ENCODE measurements at regions not wholly inside any gene's neighbourhood (a gene's known extent, or its start where the extent isn't known, plus 50 kb on each side); places are given as distances from the start of the nearest gene placed in this dataset.
"Not testable (repeated sequence)": the region's sequence is repeated elsewhere in the genome, so short reads cannot be mapped to it uniquely, and the experiment has no call there.

- DNase-seq = no peak
Observed at GRCh38 chr6:139985236-139985815, 610.9 kb upstream of the CITED2 start.

- no peak for DNase-seq
Observed at GRCh38 chr6:139984317-139984716, 609.9 kb upstream of the CITED2 start.

GRCh38 chr6:139983555-139984276 lies 609.3 kb upstream of the CITED2 start:
- no peak for DNase-seq

- DNase-seq = no peak
Observed at GRCh38 chr6:139982652-139983295, 608.3 kb upstream of the CITED2 start.

- DNase-seq = no peak
Observed at GRCh38 chr6:139982195-139982594, 607.7 kb upstream of the CITED2 start.

GRCh38 chr6:139981768-139982181 lies 607.3 kb upstream of the CITED2 start:
- no peak for DNase-seq

GRCh38 chr6:139981066-139981624 lies 606.7 kb upstream of the CITED2 start:
- DNase-seq = no peak

- not testable (repeated sequence) for DNase-seq
Observed at GRCh38 chr6:139980631-139981030, 606.2 kb upstream of the CITED2 start.

- no peak for DNase-seq
Observed at GRCh38 chr6:139979021-139979725, 604.7 kb upstream of the CITED2 start.

GRCh38 chr6:139977887-139978332 lies 603.5 kb upstream of the CITED2 start:
- DNase-seq = no peak

GRCh38 chr6:139973669-139974344 lies 599.4 kb upstream of the CITED2 start:
- peak; percentile 13 for DNase-seq

- DNase-seq = no peak
Observed at GRCh38 chr6:139972116-139972515, 597.7 kb upstream of the CITED2 start.

GRCh38 chr6:139970591-139970991 lies 596.1 kb upstream of the CITED2 start:
- DNase-seq = no peak

GRCh38 chr6:139967497-139967896 lies 593.0 kb upstream of the CITED2 start:
- DNase-seq = no peak

GRCh38 chr6:139965393-139965792 lies 590.9 kb upstream of the CITED2 start:
- no peak for DNase-seq

GRCh38 chr6:139964737-139965136 lies 590.3 kb upstream of the CITED2 start:
- no peak for DNase-seq

GRCh38 chr6:139962654-139963347 lies 588.4 kb upstream of the CITED2 start:
- no peak for DNase-seq

GRCh38 chr6:139961190-139961589 lies 586.7 kb upstream of the CITED2 start:
- DNase-seq = no peak

GRCh38 chr6:139960671-139961070 lies 586.2 kb upstream of the CITED2 start:
- DNase-seq = no peak

GRCh38 chr6:139955366-139956155 lies 581.1 kb upstream of the CITED2 start:
- DNase-seq = no peak

- DNase-seq = no peak
Observed at GRCh38 chr6:139954463-139955071, 580.1 kb upstream of the CITED2 start.

All from SIG-M5 (cell line).